Gastroesophageal sphincter (tissue), 4 donors: ENCODE measurements at regions not wholly inside any gene's neighbourhood (a gene's known extent, or its start where the extent isn't known, plus 50 kb on each side); places are given as distances from the start of the nearest gene placed in this dataset.

Experiments
- ATAC-seq: fragments of 150-250 bp; one replicate; pipeline ENCODE4 v1.9.1; 2016; ENCODE audit warnings: mild to moderate bottlenecking, moderate library complexity
- H3K27ac ChIP-seq, 4 donors: fragments of 200-600 bp; sonication (generic) in 3 of 4; 1 replicate in 3 of 4; 2 replicates in 1 of 4; pipeline ENCODE4 v1.5.1; 2016 to 2019
- H3K27me3 ChIP-seq: fragments of 200-600 bp; sonication (generic); one replicate; pipeline ENCODE4 v1.5.1; 2019
- H3K36me3 ChIP-seq, 2 donors: fragments of 200-600 bp; sonication (generic); one replicate each; pipeline ENCODE4 v1.5.1; 2019; ENCODE audit warnings: control low read depth in 1 of 2
- H3K4me1 ChIP-seq, 3 donors: fragments of 200-600 bp; sonication (generic); 1 replicate in 2 of 3; 2 replicates in 1 of 3; pipeline ENCODE4 v1.5.1; 2016 to 2019; ENCODE audit warnings: control low read depth in 2 of 3
- H3K4me3 ChIP-seq, 2 donors: fragments of 200-600 bp; sonication (generic); one replicate each; pipeline ENCODE4 v1.5.1; 2019; ENCODE audit warnings: mild to moderate bottlenecking in 1 of 2, moderate library complexity in 1 of 2
- H3K9me3 ChIP-seq, 3 donors: fragments of 200-600 bp; sonication (generic); one replicate each; pipeline ENCODE4 v1.5.1; 2017 to 2019; ENCODE audit warnings: control low read depth in 2 of 3
- CTCF ChIP-seq, 4 experiments: fragments of 200-600 bp in 2 of 4; fragments of 450-650 bp in 2 of 4; sonication (generic) in 1 of 4; IDR thresholded peaks; one replicate each; pipeline ENCODE4 v1.5.1; 2017 to 2019; ENCODE audit warnings: antibody characterized with exemption in 4 of 4, mild to moderate bottlenecking in 2 of 4, moderate library complexity in 2 of 4
- EP300 ChIP-seq: sonication (generic); formaldehyde crosslinking; IDR thresholded peaks from one replicate; pipeline ENCODE4 v1.6.1; 2017; ENCODE audit warnings: antibody characterized with exemption, mild to moderate bottlenecking
- POLR2A ChIP-seq, 2 donors: fragments of 450-650 bp; IDR thresholded peaks; one replicate each; pipeline ENCODE4 v1.6.1; 2017; ENCODE audit warnings: antibody characterized with exemption in 2 of 2, mild to moderate bottlenecking in 2 of 2, moderate library complexity in 1 of 2
- POLR2AphosphoS5 ChIP-seq: sonication (generic); formaldehyde crosslinking; IDR thresholded peaks from one replicate; pipeline ENCODE4 v1.6.1; 2017; ENCODE audit warnings: antibody characterized with exemption
- WGBS, 2 donors: methylation state at CpG; one replicate each; pipeline ENCODE4 v1.1.5; 2018; ENCODE audit warnings: low coverage in 1 of 2; 5-methylcytosine and 5-hydroxymethylcytosine counted together

- no peak overlapping the region for H3K27ac ChIP-seq
- TF ChIP-seq CTCF (IDR thresholded peaks at IDR 0.05) (no peak), EP300 (no peak)
- no peak for ATAC-seq
- WGBS, 2 donors, result 62 to 69% methylated on average over 4 of the region's 4 CpGs
- no peaks in the 10 kb centered on the region for H3K4me1 ChIP-seq
- no peaks in the 10 kb centered on the region for H3K36me3 ChIP-seq
- no peaks in the 10 kb centered on the region for H3K9me3 ChIP-seq
- no peaks in the 10 kb centered on the region for H3K27me3 ChIP-seq
- no peak overlapping the region for H3K4me3 ChIP-seq
Observed at GRCh38 chr12:19829100-19829853, 390.0 kb downstream of the AEBP2 start.

GRCh38 chr12:19830446-19830845 is 391.2 kb downstream of the AEBP2 start:
- no peaks in the 10 kb centered on the region for H3K9me3 ChIP-seq
- TF ChIP-seq CTCF (IDR thresholded peaks at IDR 0.05) (no peak), POLR2AphosphoS5 (no peak), POLR2A (IDR thresholded peaks at IDR 0.05) (no peak), EP300 (no peak)
- 64 to 100% methylated on average over 1 to 2 of the region's 2 CpGs for WGBS, 2 donors
- ATAC-seq, result no peak
- H3K4me1 ChIP-seq, result no peaks in the 10 kb centered on the region
- H3K27ac ChIP-seq, result no peak overlapping the region
- H3K4me3 ChIP-seq, result no peak overlapping the region
- no peaks in the 10 kb centered on the region for H3K36me3 ChIP-seq
- no peaks in the 10 kb centered on the region for H3K27me3 ChIP-seq

- no peaks in the 10 kb centered on the region for H3K27me3 ChIP-seq
- H3K36me3 ChIP-seq, result no peaks in the 10 kb centered on the region
- TF ChIP-seq POLR2AphosphoS5, result no peak
- TF ChIP-seq EP300, result no peak
- TF ChIP-seq CTCF (IDR thresholded peaks at IDR 0.05), result no peak
- no peak for ATAC-seq
- whole genome bisulfite sequencing, 2 donors, result 34 to 38% methylated on average over 2 of the region's 2 CpGs
- no peaks in the 10 kb centered on the region for H3K9me3 ChIP-seq
- no peak overlapping the region for H3K4me3 ChIP-seq
- H3K4me1 ChIP-seq, result no peaks in the 10 kb centered on the region
- no peak overlapping the region for H3K27ac ChIP-seq
Observed at GRCh38 chr12:19833775-19834501, 394.6 kb downstream of the AEBP2 start.

- H3K36me3 ChIP-seq, result no peaks in the 10 kb centered on the region
- H3K27ac ChIP-seq, result no peak overlapping the region
- no peaks in the 10 kb centered on the region for H3K4me1 ChIP-seq
- no peak overlapping the region for H3K4me3 ChIP-seq
- no peaks in the 10 kb centered on the region for H3K27me3 ChIP-seq
- no peaks in the 10 kb centered on the region for H3K9me3 ChIP-seq
- TF ChIP-seq EP300 (no peak), POLR2A (IDR thresholded peaks at IDR 0.05) (no peak), CTCF (IDR thresholded peaks at IDR 0.05) (no peak), POLR2AphosphoS5 (no peak)
- ATAC-seq, result no peak
Observed at GRCh38 chr12:19834592-19834991, 395.3 kb downstream of the AEBP2 start.

GRCh38 chr12:19836056-19836455 is 396.8 kb downstream of the AEBP2 start:
- Histone ChIP-seq H3K27ac (no peak overlapping the region), H3K4me3 (no peak overlapping the region)
- no peak for ATAC-seq

More at GRCh38 chr12:19836056-19836455, 396.8 kb downstream of the AEBP2 start:
- WGBS, 2 donors, result 80% methylated on average over 3 of the region's 14 CpGs; no CpG with 5 or more reads in 1 of the 2 donors
- Histone ChIP-seq H3K27me3 (no peaks in the 10 kb centered on the region), H3K9me3 (no peaks in the 10 kb centered on the region), H3K4me1 (no peaks in the 10 kb centered on the region), H3K36me3 (no peaks in the 10 kb centered on the region)
- TF ChIP-seq CTCF (IDR thresholded peaks at IDR 0.05), result no peak
- TF ChIP-seq EP300, result no peak
- no peak for TF ChIP-seq POLR2AphosphoS5
- no peak for TF ChIP-seq POLR2A (IDR thresholded peaks at IDR 0.05)
